ENCODE measurements at regions not wholly inside any gene's neighbourhood (a gene's known extent, or its start where the extent isn't known, plus 50 kb on each side); places are given as distances from the start of the nearest gene placed in this dataset.

DNA sequence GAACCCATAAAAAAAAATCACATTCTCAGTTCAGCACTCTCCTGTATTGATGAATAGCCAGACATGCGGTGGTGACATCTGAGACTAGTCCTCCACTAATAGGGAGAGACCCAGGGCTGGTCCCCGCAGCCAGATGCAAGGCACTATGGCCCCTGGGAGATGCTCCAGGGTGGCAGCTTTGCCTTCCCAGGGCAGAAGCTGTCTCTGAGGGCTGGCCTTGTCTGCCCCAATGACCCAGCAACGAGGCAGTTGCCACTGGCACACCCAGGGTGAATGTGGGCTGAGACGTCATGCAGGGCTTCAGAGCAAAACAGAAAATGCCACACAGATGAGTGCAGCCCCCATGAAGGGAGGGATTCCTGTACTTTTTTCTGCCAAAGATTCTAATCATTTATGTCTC lies 50.1 kb upstream of the GDF10 start:
- TF ChIP-seq POLR2AphosphoS5 (IDR thresholded peaks at IDR 0.05; ENCODE audit: borderline replicate concordance, low read depth, low read length) (no peak), EZH2 (IDR thresholded peaks at IDR 0.05) (no peak), FOXP2 (optimal IDR thresholded peaks at IDR 0.05; ENCODE audit: control extremely low read depth, extremely low read length, insufficient read depth) (no peak)

Measured in SK-N-MC (cell line).